AG04449 (cell line): ENCODE measurements at regions not wholly inside any gene's neighbourhood (a gene's known extent, or its start where the extent isn't known, plus 50 kb on each side); places are given as distances from the start of the nearest gene placed in this dataset.
A peak's percentile ranks its signal among the peaks of the same experiment; 100 is the strongest.

Experiments
- CTCF ChIA-PET: fragments of 350-600 bp; formaldehyde crosslinking; extraction: SDS; loops from one replicate; lab custom pipeline; 2021; ENCODE audit warnings: antibody characterized with exemption; lab: Yijun Ruan, JAX
- POLR2A ChIA-PET: fragments of 400-600, 350-600 bp; formaldehyde crosslinking; extraction: SDS; loops from one replicate; lab custom pipeline; 2020; ENCODE audit warnings: antibody characterized with exemption, inconsistent platforms; lab: Yijun Ruan, JAX
- DNase-seq: peaks from one replicate; pipeline ENCODE4 v3.0.0-alpha.2; 2010; ENCODE audit warnings: low read depth, low spot score
- H3K4me3 ChIP-seq: 2 replicates; pipeline ENCODE4 v1.5.1; 2011; ENCODE audit warnings: low read depth, mild to moderate bottlenecking, control low read depth, low read length
- CTCF ChIP-seq: IDR thresholded peaks from one replicate; pipeline ENCODE4 v1.5.1; 2011; ENCODE audit warnings: mild to moderate bottlenecking, moderate library complexity, low read length, control low read depth, inconsistent platforms; ENCODE audit not compliant: insufficient read depth; ENCODE audit errors: missing control alignments

GRCh38 chrY:15445871-15446270, 921.5 kb downstream of the NLGN4Y start:
- TF ChIP-seq CTCF = no peak
- no peak overlapping the region for H3K4me3 ChIP-seq
- ChIA-PET POLR2A (no interaction called here), CTCF (no interaction called here)
- no peak for DNase-seq

- H3K4me3 ChIP-seq = no peak overlapping the region
- CTCF ChIA-PET = no interaction called here
- POLR2A ChIA-PET = no interaction called here
- no peak for DNase-seq
- TF ChIP-seq CTCF = no peak
These were observed 922.5 kb downstream of the NLGN4Y start for GRCh38 chrY:15446861-15447260.

DNA sequence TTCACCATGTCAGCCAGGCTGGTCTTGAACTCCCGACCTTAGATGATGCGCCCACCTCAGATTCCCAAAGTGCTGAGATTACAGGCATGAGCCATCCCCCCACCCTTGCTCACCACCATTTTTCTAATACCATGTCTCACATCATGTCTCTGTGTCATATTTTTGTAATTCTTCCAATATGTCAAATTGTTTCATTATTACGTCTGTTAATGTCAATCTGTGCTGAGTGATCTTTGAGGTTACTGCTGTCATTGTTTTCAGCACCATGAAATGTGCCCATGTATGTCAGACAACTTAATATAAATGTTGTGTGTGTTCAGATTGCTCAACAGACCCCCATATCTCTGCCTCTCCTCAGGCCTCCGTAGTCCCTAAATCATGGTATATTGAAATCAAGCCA, 923.6 kb downstream of the NLGN4Y start:
- no peak for DNase-seq
- ChIA-PET POLR2A (no interaction called here), CTCF (no interaction called here)
- TF ChIP-seq CTCF = no peak
- H3K4me3 ChIP-seq = no peak overlapping the region

- DNase-seq = no peak
- ChIA-PET CTCF (interaction anchor here (1.3 kb wide), 1 partner anchor 11 kb away, joined by 4 read pairs; no protein-coding TSS in a partner anchor), POLR2A (no interaction called here)
- H3K4me3 ChIP-seq = peak overlapping the region; percentile 56
- TF ChIP-seq CTCF = no peak
These were observed 931.0 kb downstream of the NLGN4Y start for GRCh38 chrY:15455133-15455937.

DNA sequence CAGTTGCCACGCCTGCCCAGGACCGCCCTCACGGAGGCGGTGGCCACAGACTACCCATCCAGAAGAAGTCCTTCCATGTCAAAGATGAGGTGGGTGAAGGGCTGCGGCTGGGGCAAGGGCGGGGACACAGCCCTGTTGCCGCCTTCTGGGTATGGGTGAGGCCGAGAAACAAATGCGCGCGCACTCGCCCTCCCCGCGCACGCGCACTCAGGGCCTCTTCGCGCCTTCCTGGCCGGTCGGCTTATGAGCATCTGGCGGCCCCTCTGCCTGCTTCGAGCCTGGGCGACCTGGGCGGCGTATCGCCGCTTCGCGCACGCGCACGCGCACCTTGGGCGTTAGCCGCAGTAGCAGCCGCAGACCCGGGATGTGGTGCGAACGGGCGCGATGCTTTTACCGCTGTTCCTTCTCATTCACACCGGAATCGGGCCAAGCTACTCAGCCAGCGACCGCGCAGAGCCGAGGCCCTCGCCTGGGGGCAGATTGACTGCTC, 931.7 kb downstream of the NLGN4Y start:
- DNase-seq = no peak
- ChIA-PET CTCF (no interaction called here), POLR2A (no interaction called here)
- no peak for TF ChIP-seq CTCF
- H3K4me3 ChIP-seq = peak overlapping the region; percentile 56

GRCh38 chrY:15456491-15456890, 932.2 kb downstream of the NLGN4Y start:
- TF ChIP-seq CTCF = no peak
- POLR2A ChIA-PET = no interaction called here
- H3K4me3 ChIP-seq = peak overlapping the region; percentile 56
- CTCF ChIA-PET = no interaction called here
- DNase-seq = no peak
